Bronchial epithelial cell (primary cell): ENCODE measurements at regions not wholly inside any gene's neighbourhood (a gene's known extent, or its start where the extent isn't known, plus 50 kb on each side); places are given as distances from the start of the nearest gene placed in this dataset.

Source experiments
- DNase-seq: peaks from one replicate; pipeline ENCODE4 v3.0.0-alpha.2; 2010; ENCODE audit warnings: low read depth
- FAIRE-seq: peaks from 2 replicates; lab custom pipeline; 2011; peaks lifted over from hg19 to GRCh38; lab: Jason Lieb, UNC
- H3K27me3 ChIP-seq: 2 replicates; pipeline ENCODE4 v1.5.1; 2011; ENCODE audit warnings: low read length; ENCODE audit not compliant: control insufficient read depth, insufficient read depth
- H3K36me3 ChIP-seq: 2 replicates; pipeline ENCODE4 v1.5.1; 2011; ENCODE audit warnings: low read length; ENCODE audit not compliant: control insufficient read depth, insufficient read depth
- H3K4me3 ChIP-seq: 2 replicates; pipeline ENCODE4 v1.5.1; 2011; ENCODE audit warnings: mild to moderate bottlenecking, low read depth, low read length, control low read depth
- TF ChIP-seq, protein P1 (sequence below): IDR thresholded peaks from 2 replicates; pipeline ENCODE4 v1.5.1; 2011; ENCODE audit warnings: mild to moderate bottlenecking, moderate library complexity, low read length, control low read depth, inconsistent platforms; ENCODE audit not compliant: insufficient read depth, severe bottlenecking

DNA sequence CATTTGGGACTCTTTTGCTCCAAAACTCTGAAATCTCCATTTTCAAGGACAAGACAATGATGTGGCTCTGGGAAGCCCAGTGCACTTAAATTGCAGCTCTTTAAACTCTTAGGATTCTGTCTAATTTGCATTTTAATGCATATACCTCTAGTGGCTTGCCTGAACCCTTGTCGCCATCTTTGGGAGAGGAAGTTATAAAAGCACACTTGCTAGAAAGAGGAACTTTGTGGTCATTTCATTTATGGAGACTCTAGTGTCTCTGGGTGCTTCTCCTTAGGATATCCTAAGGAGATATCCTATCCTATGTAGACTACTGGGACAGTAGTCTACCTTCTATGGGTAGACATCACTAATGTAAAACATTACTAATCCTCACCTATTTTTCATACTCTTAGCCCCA, 77.3 kb upstream of the SLC1A3 start:
- Histone ChIP-seq H3K27me3 (no peaks in the 10 kb centered on the region), H3K36me3 (no peaks in the 10 kb centered on the region), H3K4me3 (no peak overlapping the region)
- FAIRE-seq (no peak), DNase-seq (no peak)
- TF ChIP-seq, protein P1, sequence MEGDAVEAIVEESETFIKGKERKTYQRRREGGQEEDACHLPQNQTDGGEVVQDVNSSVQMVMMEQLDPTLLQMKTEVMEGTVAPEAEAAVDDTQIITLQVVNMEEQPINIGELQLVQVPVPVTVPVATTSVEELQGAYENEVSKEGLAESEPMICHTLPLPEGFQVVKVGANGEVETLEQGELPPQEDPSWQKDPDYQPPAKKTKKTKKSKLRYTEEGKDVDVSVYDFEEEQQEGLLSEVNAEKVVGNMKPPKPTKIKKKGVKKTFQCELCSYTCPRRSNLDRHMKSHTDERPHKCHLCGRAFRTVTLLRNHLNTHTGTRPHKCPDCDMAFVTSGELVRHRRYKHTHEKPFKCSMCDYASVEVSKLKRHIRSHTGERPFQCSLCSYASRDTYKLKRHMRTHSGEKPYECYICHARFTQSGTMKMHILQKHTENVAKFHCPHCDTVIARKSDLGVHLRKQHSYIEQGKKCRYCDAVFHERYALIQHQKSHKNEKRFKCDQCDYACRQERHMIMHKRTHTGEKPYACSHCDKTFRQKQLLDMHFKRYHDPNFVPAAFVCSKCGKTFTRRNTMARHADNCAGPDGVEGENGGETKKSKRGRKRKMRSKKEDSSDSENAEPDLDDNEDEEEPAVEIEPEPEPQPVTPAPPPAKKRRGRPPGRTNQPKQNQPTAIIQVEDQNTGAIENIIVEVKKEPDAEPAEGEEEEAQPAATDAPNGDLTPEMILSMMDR, result no peak

DNA sequence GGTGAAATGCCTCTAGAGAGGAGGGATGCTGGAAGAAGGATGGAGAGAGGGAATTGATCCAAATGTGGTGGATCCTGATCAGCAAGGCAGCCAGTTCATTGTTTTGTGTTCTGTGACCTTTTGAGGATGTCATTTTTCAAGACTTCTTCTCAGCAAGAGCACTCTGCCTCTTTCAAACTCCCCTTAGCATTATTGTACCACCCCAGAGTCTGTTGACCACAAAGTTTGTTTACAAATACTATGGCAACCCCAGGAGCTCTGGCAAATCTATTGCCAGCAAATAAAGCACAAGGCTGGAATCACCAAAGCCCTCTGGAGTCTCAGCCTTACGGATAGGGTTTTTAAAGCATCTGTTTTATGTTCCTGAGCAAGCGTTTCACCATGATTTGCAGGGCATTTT, 76.2 kb upstream of the SLC1A3 start:
- no peaks in the 10 kb centered on the region for H3K36me3 ChIP-seq
- FAIRE-seq (no peak), DNase-seq (no peak)
- H3K27me3 ChIP-seq, result no peaks in the 10 kb centered on the region
- TF ChIP-seq, protein P1, result no peak
- no peak overlapping the region for H3K4me3 ChIP-seq

DNA sequence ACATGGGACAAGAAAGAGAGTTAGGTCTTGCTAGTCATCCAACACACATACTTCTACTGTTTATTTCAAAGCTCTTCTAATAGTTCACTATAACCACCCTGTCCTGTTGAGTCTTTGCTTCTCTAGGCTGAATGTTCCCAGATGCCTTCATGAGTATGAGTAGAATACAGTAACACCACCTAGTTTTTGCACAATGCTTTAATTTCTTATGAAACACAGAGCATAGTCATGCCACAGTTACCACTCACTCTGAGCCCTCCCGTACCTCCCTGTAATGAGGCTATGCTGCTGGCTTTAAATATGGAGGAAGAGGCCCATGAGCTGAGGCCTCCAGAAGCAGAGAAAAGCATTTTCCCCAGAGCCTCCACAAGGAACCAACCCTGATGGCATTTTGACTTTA, 75.0 kb upstream of the SLC1A3 start:
- DNase-seq, result no peak
- Histone ChIP-seq H3K36me3 (no peaks in the 10 kb centered on the region), H3K27me3 (no peaks in the 10 kb centered on the region), H3K4me3 (no peak overlapping the region)
- TF ChIP-seq, protein P1, result no peak
- no peak for FAIRE-seq

DNA sequence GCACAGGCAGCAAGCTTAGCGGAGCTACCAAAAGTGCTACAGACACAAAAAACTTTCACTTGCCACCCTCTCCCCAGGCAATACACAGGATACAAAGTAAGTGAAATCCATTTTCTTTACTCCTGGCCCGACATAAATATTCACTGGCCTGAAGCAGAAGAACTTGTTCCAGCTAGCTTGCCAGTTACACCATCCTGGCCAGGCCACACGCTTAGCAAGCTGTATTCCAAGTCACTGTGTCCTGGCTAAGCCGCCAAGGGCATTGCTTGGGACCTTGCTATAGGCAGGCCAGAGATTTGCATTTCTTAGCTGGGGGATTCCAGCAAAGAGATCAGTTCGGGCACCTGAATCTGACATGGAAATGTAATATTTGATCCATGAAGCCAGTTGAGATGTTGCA, 71.0 kb upstream of the SLC1A3 start:
- no peak overlapping the region for H3K4me3 ChIP-seq
- FAIRE-seq (no peak), DNase-seq (no peak)
- TF ChIP-seq, protein P1, result no peak
- no peaks in the 10 kb centered on the region for H3K27me3 ChIP-seq
- no peaks in the 10 kb centered on the region for H3K36me3 ChIP-seq

DNA sequence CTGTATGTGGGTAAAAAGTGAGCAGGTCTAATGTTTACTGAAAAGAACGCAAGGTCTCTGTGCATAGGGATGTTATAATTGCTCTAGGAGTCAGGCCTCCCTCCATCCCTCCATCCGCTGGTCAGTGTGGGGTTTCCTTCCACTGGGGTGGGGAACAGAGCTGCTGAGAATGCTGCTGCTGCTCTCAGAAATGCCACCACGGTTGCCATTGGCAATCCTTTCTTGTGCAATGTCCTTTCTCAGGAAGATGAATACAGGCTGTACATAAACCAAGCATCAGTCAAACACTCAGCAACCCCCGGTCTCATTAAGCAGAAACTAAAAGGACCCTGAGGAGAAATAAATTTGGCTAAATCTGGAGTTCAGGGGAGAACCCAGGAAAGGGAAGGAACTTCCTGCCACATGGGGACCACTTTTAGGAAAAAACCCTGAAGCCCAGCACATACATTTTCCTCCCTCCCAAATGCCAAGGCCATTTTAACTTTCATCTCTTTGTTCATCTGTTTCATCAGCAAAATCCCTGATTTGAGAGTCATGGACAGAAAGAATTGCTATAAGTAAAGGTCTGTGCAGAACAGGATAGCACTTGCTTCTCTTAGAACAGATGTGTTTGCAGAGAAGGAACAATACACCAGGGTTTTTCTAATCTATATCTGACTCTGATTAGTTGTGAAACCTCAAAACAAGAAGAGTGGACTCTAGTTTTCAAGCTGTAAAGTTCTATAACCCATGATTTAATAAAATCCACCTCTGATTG, 70.4 kb upstream of the SLC1A3 start:
- TF ChIP-seq, protein P1, result no peak
- Histone ChIP-seq H3K27me3 (no peaks in the 10 kb centered on the region), H3K4me3 (no peak overlapping the region), H3K36me3 (no peaks in the 10 kb centered on the region)
- FAIRE-seq, result no peak
- DNase-seq, result no peak

DNA sequence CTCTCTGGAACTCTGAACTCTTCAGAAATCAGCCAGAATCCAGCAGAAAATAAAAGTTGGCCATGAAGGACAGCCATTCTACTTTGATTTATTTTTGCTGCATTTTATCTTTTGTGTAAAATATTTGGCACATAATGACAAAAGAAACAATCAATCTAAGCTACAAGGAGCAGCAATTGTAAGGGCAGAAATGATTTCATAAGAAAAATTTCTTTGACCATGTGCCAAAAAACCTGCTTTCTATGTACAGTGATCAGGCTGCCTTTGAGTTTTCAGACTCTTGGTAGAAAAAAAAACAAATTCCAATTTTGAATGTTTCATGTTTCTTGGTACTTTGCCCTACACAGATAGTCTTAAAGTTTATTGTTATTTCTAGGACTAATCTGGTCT, 69.8 kb upstream of the SLC1A3 start:
- no peak overlapping the region for H3K4me3 ChIP-seq
- DNase-seq (no peak), FAIRE-seq (no peak)
- H3K36me3 ChIP-seq, result no peaks in the 10 kb centered on the region
- TF ChIP-seq, protein P1, result no peak
- H3K27me3 ChIP-seq, result no peaks in the 10 kb centered on the region
